GM18867 (cell line): ENCODE measurements at regions not wholly inside any gene's neighbourhood (a gene's known extent, or its start where the extent isn't known, plus 50 kb on each side); places are given as distances from the start of the nearest gene placed in this dataset.

Source experiments
- ATAC-seq: cut with Tn5 transposase; IDR thresholded peaks from one replicate; pipeline ENCODE4 v1.9.1; 2021; ENCODE audit warnings: mild to moderate bottlenecking, moderate library complexity; ENCODE audit not compliant: unreplicated experiment

- no peak for ATAC-seq
These were observed 246.6 kb downstream of the TFCP2L1 start for GRCh38 chr2:121038431-121038830.

- ATAC-seq: no peak
These were observed 245.9 kb downstream of the TFCP2L1 start for GRCh38 chr2:121038891-121039616.

DNA sequence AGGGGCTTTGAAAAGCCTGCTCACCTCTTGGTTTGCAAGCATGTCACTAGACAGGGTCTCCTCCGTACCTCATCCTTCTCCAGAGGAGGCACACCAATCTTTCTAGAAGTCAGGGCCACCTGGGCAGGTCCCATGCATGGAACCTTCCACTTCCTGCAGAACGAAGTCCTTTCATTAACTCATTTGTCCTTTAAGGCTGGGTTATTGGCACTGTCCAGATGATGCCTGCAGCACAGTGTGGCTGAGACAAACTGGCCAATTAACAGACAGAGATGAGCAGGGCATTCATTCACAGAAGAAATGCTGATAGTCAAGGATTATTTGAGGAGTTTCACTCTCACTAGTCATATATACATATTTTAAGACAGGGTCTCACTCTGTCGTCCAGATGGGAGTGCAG is 245.3 kb downstream of the TFCP2L1 start:
- no peak for ATAC-seq

DNA sequence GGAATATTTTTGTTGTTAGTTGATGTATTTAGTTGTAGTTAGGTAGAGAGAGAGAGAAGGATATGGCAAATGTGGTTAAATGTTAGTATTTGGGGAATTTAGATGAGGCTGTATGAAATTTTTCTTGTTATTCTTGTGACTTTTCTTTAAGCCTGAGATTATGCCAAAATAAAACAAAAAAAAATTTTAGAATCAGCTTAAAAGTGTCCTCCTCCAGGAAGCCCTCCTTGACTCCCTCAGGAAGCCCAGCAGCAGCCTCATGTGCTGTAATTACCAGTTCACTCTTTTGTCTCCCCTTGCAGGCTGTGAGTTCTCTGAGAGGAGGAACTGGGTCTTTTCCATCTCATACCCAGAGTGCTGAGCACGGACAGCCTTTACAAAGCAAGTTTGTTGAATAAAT is 243.5 kb downstream of the TFCP2L1 start:
- ATAC-seq: no peak

GRCh38 chr2:121043061-121043826 is 241.8 kb downstream of the TFCP2L1 start:
- no peak for ATAC-seq

- no peak for ATAC-seq
These were observed 241.2 kb downstream of the TFCP2L1 start for GRCh38 chr2:121043827-121044222.

DNA sequence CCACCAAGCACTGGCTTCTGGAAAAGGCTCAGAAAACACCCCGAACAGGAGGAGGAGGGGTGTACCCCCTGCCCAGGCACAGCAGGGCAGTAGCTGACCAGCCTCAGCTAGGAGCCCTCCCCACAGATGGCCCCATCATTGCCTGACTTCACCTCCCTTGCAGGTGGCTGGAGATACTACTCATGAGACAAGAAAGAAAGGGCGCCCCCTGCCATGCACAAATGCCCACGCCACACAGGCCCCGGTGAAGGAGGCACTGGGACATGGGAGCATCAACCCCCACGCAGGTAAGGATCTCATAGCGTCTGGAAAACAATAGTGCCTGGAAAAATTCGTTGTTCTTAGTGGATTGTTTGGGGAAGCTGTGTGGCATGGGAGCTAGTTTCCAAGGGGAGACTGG is 240.6 kb downstream of the TFCP2L1 start:
- ATAC-seq: no peak

- ATAC-seq: no peak
These were observed 239.8 kb downstream of the TFCP2L1 start for GRCh38 chr2:121045245-121045644.

- no peak for ATAC-seq
These were observed 238.7 kb downstream of the TFCP2L1 start for GRCh38 chr2:121046335-121046734.

GRCh38 chr2:121047383-121047782 is 237.6 kb downstream of the TFCP2L1 start:
- no peak for ATAC-seq

GRCh38 chr2:121049131-121049530 is 235.9 kb downstream of the TFCP2L1 start:
- no peak for ATAC-seq

- ATAC-seq: no peak
These were observed 234.9 kb downstream of the TFCP2L1 start for GRCh38 chr2:121049950-121050585.

DNA sequence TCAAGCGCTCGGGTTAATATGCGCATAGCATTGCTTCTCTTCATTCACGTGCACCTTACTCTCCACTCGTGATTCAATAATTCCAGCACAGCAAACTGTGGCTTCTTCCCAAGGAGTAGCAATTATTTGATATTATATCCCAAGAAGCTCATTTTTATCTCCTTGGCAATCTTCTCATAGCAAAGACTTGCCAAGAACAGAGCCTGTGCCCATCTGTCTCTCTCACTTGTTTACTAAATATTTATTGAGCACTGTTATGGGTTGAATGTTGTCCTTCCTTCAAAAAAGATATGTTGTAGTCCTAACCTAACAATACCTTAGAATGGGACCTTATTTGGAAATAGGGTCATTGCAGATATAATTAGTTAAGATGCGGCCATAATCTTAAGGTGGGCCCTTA is 233.7 kb downstream of the TFCP2L1 start:
- no peak for ATAC-seq

- no peak for ATAC-seq
These were observed 233.0 kb downstream of the TFCP2L1 start for GRCh38 chr2:121052023-121052422.

- no peak for ATAC-seq
These were observed 232.5 kb downstream of the TFCP2L1 start for GRCh38 chr2:121052521-121052920.

- no peak for ATAC-seq
These were observed 229.9 kb downstream of the TFCP2L1 start for GRCh38 chr2:121055088-121055487.

DNA sequence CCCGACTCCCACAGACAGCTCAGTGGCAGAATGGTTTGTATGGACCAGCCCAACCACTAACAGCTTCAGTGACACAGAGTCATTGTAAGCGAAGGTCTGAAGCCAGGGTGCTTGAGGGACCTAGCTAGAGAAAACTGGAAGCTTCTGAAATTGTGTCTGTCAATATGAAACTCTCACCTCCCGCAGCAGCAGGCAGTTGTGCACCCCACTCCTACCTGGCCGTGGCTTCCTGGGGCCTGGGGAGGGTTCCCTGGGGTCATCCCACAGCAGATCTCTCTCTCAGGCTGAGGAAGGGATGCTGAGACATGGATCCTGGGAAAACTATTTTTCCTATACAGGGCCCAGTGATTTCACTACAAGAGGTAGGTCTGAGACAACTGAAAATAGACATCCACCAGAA is 229.5 kb downstream of the TFCP2L1 start:
- no peak for ATAC-seq

DNA sequence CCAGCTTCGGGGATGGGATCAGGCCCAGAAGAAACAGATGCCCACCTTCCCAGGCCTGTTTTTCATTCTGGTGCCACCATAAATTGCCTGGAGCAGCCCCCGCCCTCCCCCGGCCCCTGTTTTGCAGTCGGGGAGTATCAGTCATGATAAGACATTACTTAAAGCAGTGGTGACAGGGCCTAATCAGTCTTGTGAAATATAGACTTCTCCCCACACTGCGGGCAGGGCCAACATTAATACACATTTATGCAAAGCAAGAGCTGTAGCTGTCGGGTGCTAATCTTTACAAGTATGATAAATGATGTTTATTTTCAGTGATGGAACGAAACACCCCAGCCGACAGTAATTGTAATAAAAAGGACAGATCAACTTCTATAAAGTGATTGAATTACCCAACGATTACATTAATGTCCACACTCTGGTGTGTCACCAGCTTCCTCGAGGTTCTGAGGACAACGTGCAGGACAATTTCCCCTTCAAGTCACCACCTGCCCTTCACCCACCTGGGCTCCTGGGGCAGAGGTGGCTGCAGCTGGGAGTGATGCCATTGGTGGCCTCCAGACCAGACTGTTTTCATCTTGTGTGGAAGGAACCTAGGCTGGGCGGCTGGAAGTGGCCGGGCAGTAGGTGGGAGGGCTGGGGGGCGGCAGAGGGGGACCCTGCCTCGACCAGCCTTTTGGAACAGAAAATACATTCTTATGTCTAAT is 226.0 kb downstream of the TFCP2L1 start:
- no peak for ATAC-seq

DNA sequence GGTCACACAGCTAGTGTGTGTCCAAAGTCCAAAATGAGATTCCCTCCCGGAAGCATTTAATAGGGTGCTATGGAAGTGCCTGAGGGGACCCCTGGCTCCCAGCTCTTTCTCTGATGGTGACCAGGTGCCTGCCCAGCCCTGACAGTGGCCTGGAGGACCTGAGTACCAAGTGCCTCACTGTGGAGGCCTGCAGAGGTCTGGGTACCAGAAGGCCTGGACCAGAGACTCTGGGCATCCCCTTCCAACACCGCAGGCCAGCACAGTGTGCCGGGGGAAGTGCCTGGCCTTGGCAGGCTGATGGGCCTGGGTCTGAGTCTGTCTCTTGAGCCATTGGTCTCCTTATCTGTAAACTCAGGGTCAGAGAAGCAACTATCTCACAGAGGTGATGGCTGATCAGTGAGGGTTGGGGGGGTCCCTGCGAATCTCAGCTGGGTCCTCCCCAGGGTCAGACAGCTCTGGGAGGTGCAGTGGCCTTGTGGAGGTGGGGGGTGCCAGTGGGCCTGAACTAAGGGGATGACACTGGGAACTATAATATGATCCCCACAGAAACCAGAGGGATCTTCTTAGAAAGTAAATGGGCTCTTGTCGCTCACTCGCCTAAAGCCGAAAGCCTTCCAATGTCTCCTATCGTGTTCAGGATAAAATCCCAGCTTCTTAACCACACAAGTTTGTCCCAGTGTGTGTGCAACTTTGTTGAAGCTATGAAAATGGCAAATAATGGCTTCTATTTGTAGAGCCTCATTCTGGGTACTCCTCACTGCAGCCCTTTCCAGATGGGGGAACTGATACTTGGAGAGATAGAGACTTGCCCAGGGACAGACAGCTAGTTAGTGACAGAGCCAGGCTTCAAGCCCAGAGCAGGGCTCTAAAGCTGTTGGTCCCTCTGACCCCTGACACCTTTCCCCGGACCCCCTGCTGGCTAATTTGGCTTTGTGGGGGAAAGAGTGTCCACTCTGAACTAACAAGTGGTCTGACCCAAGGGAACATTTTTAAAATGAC is 225.1 kb downstream of the TFCP2L1 start:
- ATAC-seq: no peak

DNA sequence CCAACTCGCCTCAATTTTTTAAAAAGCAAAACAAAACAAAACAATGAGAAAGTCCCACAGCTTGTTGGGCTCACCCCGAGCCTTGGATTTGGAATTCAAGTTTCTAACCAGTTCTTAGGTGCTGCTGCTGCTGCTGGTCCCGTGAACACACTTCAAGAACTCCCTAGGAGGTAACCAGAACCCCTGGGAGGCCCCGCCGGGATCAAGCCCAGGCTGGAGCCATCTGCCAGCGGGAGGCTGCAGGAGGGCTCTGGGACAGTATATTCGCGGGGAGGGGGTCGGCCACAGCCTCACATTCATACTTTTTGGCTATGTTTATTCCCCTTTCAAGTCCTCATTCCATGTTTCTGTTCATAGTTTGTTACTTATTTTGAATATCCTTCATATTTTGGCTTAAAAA is 223.4 kb downstream of the TFCP2L1 start:
- ATAC-seq: no peak
